HG03280 (cell line): ENCODE measurements at regions not wholly inside any gene's neighbourhood (a gene's known extent, or its start where the extent isn't known, plus 50 kb on each side); places are given as distances from the start of the nearest gene placed in this dataset.

Experiments
- ATAC-seq: cut with Tn5 transposase; IDR thresholded peaks from one replicate; pipeline ENCODE4 v1.9.1; 2021; ENCODE audit warnings: mild to moderate bottlenecking, moderate library complexity; ENCODE audit not compliant: unreplicated experiment

GRCh38 chr3:127384717-127385539 lies 97.1 kb upstream of the PRR20G start:
- no peak for ATAC-seq

- ATAC-seq: no peak
Measured at GRCh38 chr3:127383656-127384179, 95.9 kb upstream of the PRR20G start.

- ATAC-seq: no peak
Measured at GRCh38 chr3:127377801-127378655, 90.2 kb upstream of the PRR20G start.

- no peak for ATAC-seq
Measured at GRCh38 chr3:127375151-127375930, 87.5 kb upstream of the PRR20G start.

- no peak for ATAC-seq
Measured at GRCh38 chr3:127374086-127375010, 86.5 kb upstream of the PRR20G start.

GRCh38 chr3:127373441-127374085 lies 85.7 kb upstream of the PRR20G start:
- no peak for ATAC-seq

- ATAC-seq: no peak
Measured at GRCh38 chr3:127371846-127372245, 84.0 kb upstream of the PRR20G start.

GRCh38 chr3:127371334-127371733 lies 83.5 kb upstream of the PRR20G start:
- ATAC-seq: no peak

GRCh38 chr3:127370906-127371305 lies 83.1 kb upstream of the PRR20G start:
- no peak for ATAC-seq

- no peak for ATAC-seq
Measured at GRCh38 chr3:127369356-127369935, 81.6 kb upstream of the PRR20G start.

- ATAC-seq: no peak
Measured at GRCh38 chr3:127368186-127369032, 80.6 kb upstream of the PRR20G start.

- ATAC-seq: no peak
Measured at GRCh38 chr3:127367593-127367992, 79.7 kb upstream of the PRR20G start.

GRCh38 chr3:127366383-127366782 lies 78.5 kb upstream of the PRR20G start:
- ATAC-seq: no peak

GRCh38 chr3:127365163-127365798 lies 77.4 kb upstream of the PRR20G start:
- no peak for ATAC-seq

GRCh38 chr3:127363891-127364290 lies 76.0 kb upstream of the PRR20G start:
- no peak for ATAC-seq

- no peak for ATAC-seq
Measured at GRCh38 chr3:127363171-127363570, 75.3 kb upstream of the PRR20G start.

- no peak for ATAC-seq
Measured at GRCh38 chr3:127360647-127361046, 72.8 kb upstream of the PRR20G start.

GRCh38 chr3:127358641-127359040 lies 70.8 kb upstream of the PRR20G start:
- no peak for ATAC-seq
